ENCODE measurements at regions not wholly inside any gene's neighbourhood (a gene's known extent, or its start where the extent isn't known, plus 50 kb on each side); places are given as distances from the start of the nearest gene placed in this dataset.
A peak's percentile ranks its signal among the peaks of the same experiment; 100 is the strongest.

GRCh38 chr4:12933760-12934221 lies 550.3 kb downstream of the RAB28 start (continued):
- no peak for TF ChIP-seq SP4 (CRISPR knock-in tag; IDR thresholded peaks at IDR 0.05)
- TF ChIP-seq ZMYM4 (CRISPR knock-in tag; IDR thresholded peaks at IDR 0.05), result peak; percentile 93
- TF ChIP-seq ZBTB46 (CRISPR knock-in tag; IDR thresholded peaks at IDR 0.05; ENCODE audit: borderline replicate concordance), result no peak
- TF ChIP-seq MTA3 (CRISPR knock-in tag; IDR thresholded peaks at IDR 0.05), result no peak
- TF ChIP-seq NFATC3 (CRISPR knock-in tag; IDR thresholded peaks at IDR 0.05), result no peak
- no peak for TF ChIP-seq LRRFIP1 (CRISPR knock-in tag; conservative IDR thresholded peaks at IDR 0.05)
- no peak for TF ChIP-seq ZNF10 (CRISPR knock-in tag; IDR thresholded peaks at IDR 0.05; ENCODE audit: borderline replicate concordance, low read depth)
- no peak for TF ChIP-seq MXD3 (CRISPR knock-in tag; IDR thresholded peaks at IDR 0.05)
- TF ChIP-seq PRDM10 (CRISPR knock-in tag; IDR thresholded peaks at IDR 0.05; ENCODE audit: low read depth), result 0 out of 2 replicates have a peak, but pooled peaks have one; percentile 29
- TF ChIP-seq MIXL1 (CRISPR knock-in tag; IDR thresholded peaks at IDR 0.05), result peak; percentile 74
- TF ChIP-seq ZSCAN9 (CRISPR knock-in tag; IDR thresholded peaks at IDR 0.05; ENCODE audit: borderline replicate concordance), result peak; percentile 81; the same call in 1 of the 2 replicates
- peak; percentile 30; the same call in 1 of the 2 replicates for TF ChIP-seq TFE3 (CRISPR knock-in tag; IDR thresholded peaks at IDR 0.05)
- no peak for TF ChIP-seq HNRNPK (IDR thresholded peaks at IDR 0.05; ENCODE audit: low read depth, low read length, poor library complexity, severe bottlenecking)
- TF ChIP-seq HOXA9 (CRISPR knock-in tag; IDR thresholded peaks at IDR 0.05; ENCODE audit: borderline replicate concordance), result no peak
- no peak for TF ChIP-seq ZNF577 (CRISPR knock-in tag; IDR thresholded peaks at IDR 0.05; ENCODE audit: borderline replicate concordance, low read depth)
- no peak for TF ChIP-seq ZNF451 (CRISPR knock-in tag; IDR thresholded peaks at IDR 0.05)
- no peak for TF ChIP-seq PBX2 (CRISPR knock-in tag; IDR thresholded peaks at IDR 0.05)

Measured in HepG2 (cell line).